Neuronal stem cell (in vitro differentiated cells): ENCODE measurements at regions not wholly inside any gene's neighbourhood (a gene's known extent, or its start where the extent isn't known, plus 50 kb on each side); places are given as distances from the start of the nearest gene placed in this dataset.

Experiments used
- DNase-seq: peaks from one replicate; pipeline ENCODE4 v3.0.0-alpha.2; 2013; ENCODE audit warnings: low spot score
- H2AFZ ChIP-seq: one replicate; pipeline ENCODE4 v1.6.1; 2013; ENCODE audit warnings: mild to moderate bottlenecking, low read length, inconsistent platforms
- H2AK5ac ChIP-seq: 2 replicates; pipeline ENCODE4 v1.6.1; 2013; ENCODE audit warnings: low read depth, mild to moderate bottlenecking, inconsistent platforms, low read length, moderate library complexity, mixed read lengths
- H2BK120ac ChIP-seq: 2 replicates; pipeline ENCODE4 v1.6.1; 2013; ENCODE audit warnings: low read depth, mild to moderate bottlenecking, inconsistent platforms, low read length, moderate library complexity, mixed read lengths
- H2BK12ac ChIP-seq: one replicate; pipeline ENCODE4 v1.6.1; 2013; ENCODE audit warnings: low read length, inconsistent platforms
- H2BK15ac ChIP-seq: 2 replicates; pipeline ENCODE4 v1.6.1; 2013; ENCODE audit warnings: mild to moderate bottlenecking, low read length, inconsistent platforms, mixed read lengths
- H2BK5ac ChIP-seq: one replicate; pipeline ENCODE4 v1.6.1; 2013; ENCODE audit warnings: inconsistent platforms, mild to moderate bottlenecking, low read length, moderate library complexity
- H3K14ac ChIP-seq: one replicate; pipeline ENCODE4 v1.6.1; 2013; ENCODE audit warnings: low read length, inconsistent platforms
- H3K18ac ChIP-seq: 2 replicates; pipeline ENCODE4 v1.6.1; 2013; ENCODE audit warnings: low read length, inconsistent platforms
- H3K23ac ChIP-seq: 2 replicates; pipeline ENCODE4 v1.6.1; 2013; ENCODE audit warnings: low read depth, mild to moderate bottlenecking, mixed read lengths, low read length, inconsistent platforms; ENCODE audit not compliant: poor library complexity
- H3K27ac ChIP-seq: replicated peaks from 3 replicates; pipeline ENCODE4 v1.5.1; 2013; ENCODE audit warnings: low read length, inconsistent platforms
- H3K27me3 ChIP-seq, 3 experiments: 2 replicates each; pipeline ENCODE4 v1.6.1; 2013; ENCODE audit warnings: low read length in 3 of 3, mild to moderate bottlenecking in 2 of 3, inconsistent platforms in 1 of 3, low read depth in 1 of 3, mixed read lengths in 1 of 3, moderate library complexity in 1 of 3; ENCODE audit not compliant: control insufficient read depth in 3 of 3, insufficient read depth in 3 of 3
- H3K36me3 ChIP-seq, 2 donors: replicated peaks in 1 of 2; 2 replicates each; pipeline ENCODE4 v1.6.1; 2013; ENCODE audit warnings: low read length in 2 of 2; ENCODE audit not compliant: control insufficient read depth in 2 of 2, insufficient read depth in 2 of 2
- H3K4ac ChIP-seq: 2 replicates; pipeline ENCODE4 v1.6.1; 2013; ENCODE audit warnings: inconsistent platforms, mild to moderate bottlenecking, low read length, moderate library complexity
- H3K4me1 ChIP-seq, 2 donors: 1 replicate in 1 of 2; 2 replicates in 1 of 2; pipeline ENCODE4 v1.6.1; 2013; ENCODE audit warnings: low read length in 2 of 2, low read depth in 1 of 2; ENCODE audit not compliant: control insufficient read depth in 2 of 2, insufficient read depth in 1 of 2
- H3K4me2 ChIP-seq: one replicate; pipeline ENCODE4 v1.6.1; 2013; ENCODE audit warnings: mild to moderate bottlenecking, low read length, inconsistent platforms; ENCODE audit not compliant: insufficient read depth, poor library complexity, severe bottlenecking
- H3K4me3 ChIP-seq, 2 donors: 2 replicates each; pipeline ENCODE4 v1.5.1; 2013; ENCODE audit warnings: low read length in 2 of 2, mild to moderate bottlenecking in 2 of 2, inconsistent platforms in 1 of 2, moderate library complexity in 1 of 2
- H3K79me1 ChIP-seq: one replicate; pipeline ENCODE4 v1.6.1; 2013; ENCODE audit warnings: low read depth, mild to moderate bottlenecking, inconsistent platforms, low read length, moderate library complexity
- H3K9ac ChIP-seq: one replicate; pipeline ENCODE4 v1.6.1; 2013; ENCODE audit warnings: mild to moderate bottlenecking, low read depth, low read length, inconsistent platforms; ENCODE audit not compliant: poor library complexity
- H3K9me3 ChIP-seq, 2 donors: replicated peaks in 1 of 2; 2 replicates each; pipeline versions ENCODE3 to v1.6.1; 2013; ENCODE audit warnings: low read length in 2 of 2, mild to moderate bottlenecking in 2 of 2, inconsistent platforms in 1 of 2, low read depth in 1 of 2, mixed read lengths in 1 of 2, moderate library complexity in 1 of 2; ENCODE audit not compliant: control insufficient read depth in 2 of 2, insufficient read depth in 1 of 2
- H4K8ac ChIP-seq: one replicate; pipeline ENCODE4 v1.6.1; 2013; ENCODE audit warnings: low read depth, mild to moderate bottlenecking, inconsistent platforms, low read length, moderate library complexity
- H4K91ac ChIP-seq: one replicate; pipeline ENCODE4 v1.6.1; 2013; ENCODE audit warnings: low read length, low read depth, mild to moderate bottlenecking, inconsistent platforms; ENCODE audit not compliant: poor library complexity
- WGBS, 2 donors: extraction: QIAGEN DNeasy Blood & Tissue Kit; methylation state at CpG; one replicate each; pipeline ENCODE4 v1.1.7; 2013; ENCODE audit warnings: missing lambda C conversion rate in 2 of 2, mixed read lengths in 1 of 2; ENCODE audit not compliant: insufficient read length in 2 of 2, insufficient replicate concordance in 1 of 2; ENCODE audit errors: extremely low coverage in 2 of 2; 5-methylcytosine and 5-hydroxymethylcytosine counted together

DNA sequence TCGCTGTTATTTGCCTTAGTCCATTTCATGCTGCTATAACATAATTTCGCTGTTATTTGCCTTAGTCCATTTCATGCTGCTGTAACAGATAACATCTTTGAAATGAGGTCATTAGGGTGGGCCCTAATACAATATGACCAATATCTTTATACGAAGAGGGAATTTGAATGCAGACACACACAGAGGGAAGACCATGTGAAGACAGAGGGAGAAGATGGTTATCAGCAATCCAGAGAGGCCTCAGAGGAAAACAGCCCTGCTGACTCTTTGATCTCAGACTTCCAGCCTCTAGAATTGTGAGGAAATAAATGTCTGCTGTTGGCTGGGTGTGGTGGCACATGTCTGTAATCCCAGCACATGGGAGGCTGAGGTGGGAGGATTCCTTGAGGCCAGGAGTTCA, 404.9 kb downstream of the TYW1 start:
- H3K18ac ChIP-seq, result no peak overlapping the region
- DNase-seq, result no peak
- no CpG with 5 or more reads among the region's 3 CpGs for WGBS, 2 donors

DNA sequence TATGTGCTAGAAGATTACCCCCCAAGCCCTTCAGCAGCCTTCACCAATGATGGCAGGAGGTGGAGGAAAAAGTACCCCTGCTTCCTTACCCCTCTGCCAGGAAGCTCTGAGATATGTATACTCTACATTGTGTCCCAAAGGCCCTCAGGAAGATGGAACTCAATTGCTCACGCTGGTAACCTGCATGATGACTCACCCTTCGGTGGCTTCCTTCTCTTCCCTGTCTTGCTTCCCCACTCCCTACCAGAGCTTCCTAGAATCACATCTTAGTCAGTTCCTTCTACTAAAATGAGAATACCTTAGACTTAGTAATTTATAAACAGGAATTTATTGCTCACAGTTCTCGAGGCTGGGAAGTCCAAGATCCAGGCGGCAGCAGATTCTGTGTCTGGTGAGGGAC, 405.6 kb downstream of the TYW1 start:
- Histone ChIP-seq H2AFZ (no peak overlapping the region), H4K91ac (no peak overlapping the region), H3K4me1 (no peaks in the 10 kb centered on the region), H2BK12ac (no peak overlapping the region), H3K4me3 (no peak overlapping the region), H3K36me3 (no peaks in the 10 kb centered on the region), H4K8ac (no peak overlapping the region), H2BK5ac (no peak overlapping the region), H3K14ac (no peak overlapping the region), H2AK5ac (no peak overlapping the region), H3K79me1 (no peaks in the 10 kb centered on the region), H3K27ac (no peak overlapping the region), H2BK15ac (no peak overlapping the region), H3K27me3 (no peaks in the 10 kb centered on the region), H3K23ac (no peak overlapping the region), H3K4me2 (no peak overlapping the region), H2BK120ac (no peak overlapping the region), H3K18ac (no peak overlapping the region), H3K4ac (no peak overlapping the region), H3K9me3 (peaks cover 0 to 2% of the 10 kb centered on the region in 2 donors), H3K9ac (no peak overlapping the region)
- no peak for DNase-seq
- no CpG with 5 or more reads among the region's 4 CpGs for WGBS, 2 donors

More for the DNA sequence above, 404.9 kb downstream of the TYW1 start:
- Histone ChIP-seq H2BK120ac (no peak overlapping the region), H3K23ac (no peak overlapping the region), H3K4me3 (no peak overlapping the region), H3K9ac (no peak overlapping the region), H3K4ac (no peak overlapping the region), H3K9me3 (peaks cover 0 to 2% of the 10 kb centered on the region in 2 donors), H2BK15ac (no peak overlapping the region), H3K27ac (no peak overlapping the region), H3K4me2 (no peak overlapping the region), H2AFZ (no peak overlapping the region), H3K36me3 (no peaks in the 10 kb centered on the region), H2BK12ac (no peak overlapping the region), H3K79me1 (no peaks in the 10 kb centered on the region), H4K91ac (no peak overlapping the region), H3K27me3 (no peaks in the 10 kb centered on the region), H2BK5ac (no peak overlapping the region), H4K8ac (no peak overlapping the region), H3K4me1 (no peaks in the 10 kb centered on the region), H2AK5ac (no peak overlapping the region), H3K14ac (no peak overlapping the region)

DNA sequence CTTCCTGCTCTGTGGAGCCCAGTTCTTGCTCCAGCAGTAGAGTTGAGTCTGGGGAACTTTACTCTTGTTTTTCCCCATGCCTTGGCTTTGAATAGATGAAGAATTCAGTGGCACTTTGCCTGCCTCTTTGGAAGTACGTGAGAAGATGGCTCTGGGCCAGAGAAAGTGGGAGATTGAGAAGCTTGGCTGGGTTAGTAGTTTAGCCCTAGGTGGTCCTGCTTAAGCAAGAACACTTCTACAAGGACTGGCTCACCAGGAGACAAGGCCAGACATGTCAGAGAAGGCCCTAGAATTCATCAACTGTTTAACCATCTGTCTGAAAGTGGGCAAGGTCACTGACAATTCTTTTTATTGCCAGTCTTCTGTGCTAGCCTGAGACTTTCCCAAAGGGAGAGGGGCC, 410.3 kb downstream of the TYW1 start:
- Histone ChIP-seq H3K4ac (no peak overlapping the region), H2BK12ac (no peak overlapping the region), H3K9me3 (peaks cover 0 to 2% of the 10 kb centered on the region in 2 donors), H3K79me1 (no peaks in the 10 kb centered on the region), H3K23ac (no peak overlapping the region), H3K36me3 (no peaks in the 10 kb centered on the region), H3K4me1 (no peaks in the 10 kb centered on the region), H4K8ac (no peak overlapping the region), H2AK5ac (no peak overlapping the region), H3K9ac (no peak overlapping the region), H2BK5ac (no peak overlapping the region), H2BK15ac (no peak overlapping the region), H4K91ac (no peak overlapping the region), H3K14ac (no peak overlapping the region), H3K18ac (no peak overlapping the region), H3K27ac (no peak overlapping the region), H2AFZ (no peak overlapping the region), H3K4me2 (no peak overlapping the region), H3K27me3 (no peaks in the 10 kb centered on the region), H3K4me3 (no peak overlapping the region), H2BK120ac (no peak overlapping the region)
- no CpG with 5 or more reads among the region's 1 CpG for WGBS, 2 donors
- DNase-seq, result no peak

DNA sequence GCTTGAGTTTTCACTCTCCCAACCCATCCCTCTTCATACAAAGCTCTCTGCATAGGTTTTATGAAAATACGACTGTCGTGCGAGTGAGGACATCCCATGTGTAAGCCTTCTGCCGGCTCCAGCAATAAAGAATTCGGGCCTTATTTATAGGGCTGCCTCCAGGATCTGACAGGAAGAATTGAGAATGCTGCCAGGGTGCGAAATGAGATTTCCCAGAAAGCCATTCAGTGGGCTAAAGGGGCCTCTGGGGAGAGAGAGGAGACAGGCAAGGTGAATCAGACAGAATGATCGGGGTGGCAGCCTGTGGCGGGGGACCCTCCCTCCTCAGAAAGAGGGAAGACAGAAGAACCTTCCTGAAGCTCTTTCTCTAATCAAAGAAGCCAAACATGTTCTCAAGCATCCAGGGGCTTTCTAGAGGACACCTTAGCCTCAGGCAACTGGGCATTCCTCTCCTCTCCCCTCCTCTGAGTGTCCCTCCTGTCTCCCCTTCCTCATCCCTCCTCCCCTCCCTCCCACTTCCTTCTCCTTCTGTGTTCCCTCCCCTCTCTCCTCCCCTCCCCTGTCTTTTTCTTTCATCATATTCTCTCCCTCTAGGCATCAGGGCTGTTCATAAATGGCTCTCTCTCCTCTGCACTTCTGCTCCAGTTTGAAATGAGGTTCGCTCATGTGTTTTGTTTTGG, 410.9 kb downstream of the TYW1 start:
- Histone ChIP-seq H3K36me3 (no peaks in the 10 kb centered on the region), H3K4me1 (no peaks in the 10 kb centered on the region), H2BK12ac (no peak overlapping the region), H3K4me2 (no peak overlapping the region), H2AK5ac (peak overlapping the region; percentile 16), H2AFZ (no peak overlapping the region), H3K27ac (no peak overlapping the region), H2BK120ac (no peak overlapping the region), H3K4ac (no peak overlapping the region), H3K27me3 (no peaks in the 10 kb centered on the region), H3K9me3 (peaks cover 0 to 2% of the 10 kb centered on the region in 2 donors), H3K4me3 (no peak overlapping the region), H3K23ac (no peak overlapping the region), H4K8ac (no peak overlapping the region), H2BK15ac (no peak overlapping the region), H4K91ac (no peak overlapping the region), H2BK5ac (no peak overlapping the region), H3K79me1 (no peaks in the 10 kb centered on the region), H3K9ac (no peak overlapping the region), H3K18ac (no peak overlapping the region), H3K14ac (no peak overlapping the region)
- no peak for DNase-seq
- no CpG with 5 or more reads among the region's 9 CpGs for WGBS, 2 donors
